HG03103 (cell line): ENCODE measurements at regions not wholly inside any gene's neighbourhood (a gene's known extent, or its start where the extent isn't known, plus 50 kb on each side); places are given as distances from the start of the nearest gene placed in this dataset.
"Not testable (repeated sequence)": the region's sequence is repeated elsewhere in the genome, so short reads cannot be mapped to it uniquely, and the experiment has no call there.

Source experiments
- ATAC-seq: cut with Tn5 transposase; IDR thresholded peaks from one replicate; pipeline ENCODE4 v1.9.1; 2021; ENCODE audit warnings: low read depth; ENCODE audit not compliant: unreplicated experiment

DNA sequence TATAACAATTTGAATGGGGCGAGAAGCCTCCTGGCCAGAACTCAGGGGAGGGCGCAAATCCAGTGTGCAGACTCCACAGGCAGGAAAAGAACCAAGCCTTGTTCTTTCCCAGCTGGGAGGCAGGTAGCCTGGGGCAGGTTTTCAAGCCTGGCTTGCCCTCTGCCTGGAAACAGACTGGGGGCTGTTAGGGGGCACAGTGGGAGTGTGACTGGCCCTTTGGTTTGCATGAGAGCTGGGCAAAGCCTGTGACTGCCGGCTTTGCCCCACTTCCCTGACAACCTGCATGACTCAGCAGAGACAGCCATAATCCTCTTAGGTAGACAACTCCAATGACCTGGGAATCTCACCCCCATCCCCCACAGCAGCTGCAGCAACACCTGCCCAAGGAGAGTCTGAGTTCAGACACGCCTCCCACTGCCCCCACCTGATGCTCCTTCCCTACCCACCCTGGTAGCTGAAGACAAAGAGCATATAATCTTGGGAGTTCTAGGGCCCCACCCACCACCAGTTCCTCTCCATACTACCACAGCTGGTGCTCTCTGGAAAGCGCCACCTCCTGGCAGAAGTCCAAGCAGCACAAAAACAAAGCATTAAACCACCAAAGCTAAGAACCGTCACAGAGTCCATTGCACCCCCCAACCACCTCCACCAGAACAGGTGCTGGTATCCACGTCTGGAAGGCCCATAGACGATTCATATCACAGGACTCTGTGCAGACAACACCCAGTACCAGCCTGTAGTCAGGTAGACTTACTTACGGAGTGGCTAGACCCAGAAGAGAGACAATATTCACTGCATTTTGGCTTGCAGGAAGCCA lies 402.5 kb downstream of the STK39 start:
- no peak for ATAC-seq

DNA sequence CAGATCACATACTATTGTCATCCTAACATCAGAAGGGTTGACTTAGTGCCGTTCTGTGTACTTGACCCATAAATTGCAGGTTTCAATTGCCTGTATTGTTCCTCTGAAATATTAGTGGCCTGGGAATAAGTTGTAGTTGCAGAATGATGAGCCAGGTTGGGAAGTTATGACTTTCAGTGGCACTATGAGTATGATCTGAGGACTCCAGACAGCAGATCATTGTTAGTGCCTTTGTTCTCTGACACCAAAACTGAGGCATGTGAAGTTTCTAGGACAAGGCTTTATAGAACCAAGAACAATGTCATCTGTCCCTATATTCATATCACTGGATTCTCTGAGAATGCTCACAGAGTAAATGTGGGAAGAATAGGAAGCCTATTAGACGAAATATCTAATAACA lies 403.7 kb downstream of the STK39 start:
- ATAC-seq: no peak

DNA sequence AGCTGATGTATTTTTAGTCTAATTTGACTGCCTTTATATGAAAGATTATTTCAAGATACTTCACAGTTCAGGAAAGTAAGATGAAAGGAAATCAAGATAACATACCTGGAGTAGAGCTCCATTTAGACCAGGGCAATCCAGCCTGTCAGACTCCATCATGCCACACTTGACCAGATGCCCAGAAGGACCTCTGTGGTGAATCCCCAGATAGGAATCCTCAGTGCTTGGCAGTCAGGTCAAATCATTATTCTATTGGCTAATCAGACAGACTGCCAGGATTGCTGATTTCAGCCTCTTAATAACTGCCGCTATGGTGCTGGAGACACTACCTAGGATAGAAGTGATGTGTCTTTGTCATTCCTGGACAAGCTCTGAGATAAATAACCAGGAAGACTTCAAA lies 404.2 kb downstream of the STK39 start:
- ATAC-seq: no peak

DNA sequence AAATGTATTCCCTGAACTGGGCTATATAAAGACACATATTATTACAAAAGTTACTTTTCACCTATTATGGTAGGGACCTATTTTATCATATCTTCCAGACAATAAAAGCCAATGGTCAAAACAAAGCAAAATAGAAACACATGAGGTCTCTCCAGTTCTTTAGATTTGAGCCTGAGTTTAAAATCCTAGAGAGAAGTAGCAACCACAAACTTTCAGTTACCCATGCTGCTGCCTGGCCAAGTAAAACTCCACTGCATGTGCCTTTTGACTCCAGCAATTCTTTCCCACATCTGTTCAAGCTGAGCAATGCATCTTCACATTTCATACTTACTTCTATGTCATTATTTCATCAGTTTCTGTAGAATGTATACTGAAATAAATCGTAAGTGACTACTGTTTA lies 405.3 kb downstream of the STK39 start:
- ATAC-seq: no peak

DNA sequence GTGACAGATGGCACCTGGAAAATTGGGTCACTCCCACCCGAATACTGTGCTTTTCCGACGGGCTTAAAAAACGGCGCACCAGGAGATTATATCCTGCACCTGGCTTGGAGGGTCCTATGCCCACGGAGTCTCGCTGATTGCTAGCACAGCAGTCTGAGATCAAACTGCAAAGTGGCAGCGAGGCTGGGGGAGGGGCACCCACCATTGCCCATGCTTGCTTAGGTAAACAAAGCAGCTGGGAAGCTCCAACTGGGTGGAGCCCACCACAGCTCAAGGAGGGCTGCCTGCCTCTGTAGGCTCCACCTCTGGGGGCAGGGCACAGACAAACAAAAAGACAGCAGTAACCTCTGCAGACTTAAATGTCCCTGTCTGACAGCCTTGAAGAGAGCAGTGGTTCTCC lies 412.1 kb downstream of the STK39 start:
- not testable (repeated sequence) for ATAC-seq

DNA sequence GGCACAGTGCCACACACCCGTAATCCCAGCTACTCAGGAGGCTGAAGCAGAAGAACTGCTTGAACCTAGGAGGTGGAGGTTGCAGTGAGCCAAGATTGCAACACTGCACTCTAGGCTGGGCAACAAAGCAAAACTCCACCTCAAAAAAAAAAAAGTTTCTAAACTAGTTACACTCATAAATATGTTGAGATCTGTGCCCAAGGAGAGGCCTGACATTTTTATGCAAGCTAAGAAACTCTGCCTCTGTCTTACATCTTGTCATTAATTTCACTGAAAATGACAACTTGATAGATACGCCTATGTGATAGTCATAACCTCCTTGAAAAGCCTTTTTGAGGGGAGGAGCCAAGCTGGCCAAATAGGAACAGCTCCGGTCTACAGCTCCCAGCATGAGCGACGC lies 412.7 kb downstream of the STK39 start:
- ATAC-seq: no peak

DNA sequence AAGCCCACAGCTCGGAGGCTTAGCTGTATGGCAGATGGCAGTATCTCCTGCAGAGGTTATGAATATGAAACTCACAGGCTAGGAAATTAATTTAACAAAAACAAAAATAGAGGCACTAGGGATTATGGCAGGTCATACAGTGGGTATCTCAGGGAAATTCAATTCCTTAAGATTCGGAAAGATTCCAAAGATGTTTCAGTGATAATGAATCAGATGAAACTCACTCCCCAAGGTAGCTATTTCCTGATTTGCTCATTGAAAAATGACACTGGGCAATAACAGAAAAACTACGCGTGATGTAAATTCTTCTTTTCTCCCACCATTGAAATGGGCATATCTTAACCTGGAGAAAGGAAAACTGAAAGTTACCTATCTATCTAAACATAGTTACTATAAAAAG lies 414.1 kb downstream of the STK39 start:
- no peak for ATAC-seq

DNA sequence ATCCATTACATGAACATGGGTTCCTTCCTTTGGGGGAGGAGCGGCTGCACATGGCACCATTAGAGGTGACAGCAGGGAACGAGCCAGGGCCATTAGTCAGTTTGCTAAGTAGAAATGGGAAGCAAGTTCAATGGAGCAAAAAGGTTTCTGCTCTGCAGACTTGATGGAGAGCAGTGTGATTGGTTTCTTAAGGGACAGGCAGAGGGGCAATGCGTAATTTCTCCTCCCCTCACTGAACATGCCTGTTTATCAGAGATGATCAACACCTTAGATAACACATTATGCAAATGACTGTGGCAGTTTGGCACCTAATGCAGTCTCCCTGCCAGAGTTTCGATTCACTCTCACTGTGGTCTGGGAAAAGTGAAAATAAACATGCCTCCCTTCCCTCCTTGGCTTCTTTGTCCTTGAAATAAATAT lies 414.5 kb downstream of the STK39 start:
- ATAC-seq: no peak

DNA sequence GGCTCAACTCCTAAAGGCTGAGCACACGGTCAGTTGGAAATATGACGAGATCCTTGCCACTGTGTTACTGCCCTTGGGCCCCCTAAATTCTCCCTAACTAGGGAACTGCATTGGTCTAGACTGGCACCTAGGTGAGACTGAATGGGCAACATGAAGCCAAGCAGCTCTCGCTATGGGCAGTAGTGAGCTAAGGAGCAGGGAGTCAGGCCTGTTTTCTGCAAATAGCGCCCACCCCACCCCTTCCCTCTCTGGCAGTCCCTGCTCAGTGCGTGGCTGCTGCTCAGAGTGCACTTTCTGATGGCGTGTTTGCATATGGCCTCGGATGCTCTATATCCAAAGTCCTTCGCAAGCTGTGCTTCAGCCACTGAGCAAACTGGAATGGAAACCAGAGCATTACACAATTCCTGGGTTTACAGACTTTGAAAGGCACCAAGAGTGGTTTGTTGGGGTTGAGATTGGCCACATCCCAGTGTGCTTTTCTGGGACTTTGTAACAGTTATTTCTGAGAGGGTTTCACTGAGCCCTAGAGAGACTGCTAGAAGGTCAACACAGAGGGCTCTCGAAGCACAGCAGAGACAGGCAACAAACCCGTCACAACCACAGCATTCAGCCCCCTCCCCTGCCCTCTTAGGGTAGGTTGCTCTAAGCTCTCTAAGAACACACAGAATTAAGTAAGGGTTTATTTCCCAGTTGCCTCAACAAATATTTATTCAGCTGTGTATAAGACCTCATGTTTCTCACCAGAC lies 419.9 kb downstream of the STK39 start:
- ATAC-seq: no peak

DNA sequence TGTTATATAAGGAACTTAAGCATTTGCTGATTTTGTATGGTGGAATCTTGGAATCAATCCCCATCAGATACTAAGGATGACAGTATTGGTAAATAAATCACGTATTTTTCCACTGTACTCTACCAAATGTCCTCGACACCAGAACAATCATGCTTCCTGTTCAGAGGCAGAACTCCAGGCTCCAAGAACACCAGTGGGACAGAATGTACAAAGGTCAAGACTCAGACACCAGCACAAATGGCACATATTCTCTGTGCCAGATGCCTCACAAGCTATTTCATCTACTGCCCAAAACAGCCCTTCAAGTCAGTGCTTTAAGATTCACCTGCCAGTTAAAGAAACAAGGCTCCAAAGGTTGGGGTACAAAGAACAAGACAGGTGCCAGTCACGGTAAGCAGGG lies 420.5 kb downstream of the STK39 start:
- ATAC-seq: no peak

DNA sequence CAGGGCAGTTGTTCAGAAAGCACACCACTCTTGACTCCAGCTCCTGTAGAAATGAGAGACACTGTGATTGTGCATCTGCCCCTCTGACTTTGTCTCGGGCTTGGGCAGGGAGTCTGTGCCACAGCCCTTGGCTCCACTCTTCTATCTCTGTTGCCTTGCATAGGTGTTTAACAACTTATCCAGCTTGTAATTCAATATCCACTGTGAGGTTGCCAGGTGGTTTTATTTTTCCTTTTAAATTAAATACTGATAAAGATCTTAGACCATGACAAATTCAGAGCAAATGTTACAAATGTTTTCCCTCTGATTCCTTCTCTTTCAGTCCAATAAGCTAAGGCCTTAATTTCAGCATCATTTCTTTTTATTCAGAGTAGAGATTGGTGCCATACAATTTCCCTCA lies 421.7 kb downstream of the STK39 start:
- ATAC-seq: no peak

DNA sequence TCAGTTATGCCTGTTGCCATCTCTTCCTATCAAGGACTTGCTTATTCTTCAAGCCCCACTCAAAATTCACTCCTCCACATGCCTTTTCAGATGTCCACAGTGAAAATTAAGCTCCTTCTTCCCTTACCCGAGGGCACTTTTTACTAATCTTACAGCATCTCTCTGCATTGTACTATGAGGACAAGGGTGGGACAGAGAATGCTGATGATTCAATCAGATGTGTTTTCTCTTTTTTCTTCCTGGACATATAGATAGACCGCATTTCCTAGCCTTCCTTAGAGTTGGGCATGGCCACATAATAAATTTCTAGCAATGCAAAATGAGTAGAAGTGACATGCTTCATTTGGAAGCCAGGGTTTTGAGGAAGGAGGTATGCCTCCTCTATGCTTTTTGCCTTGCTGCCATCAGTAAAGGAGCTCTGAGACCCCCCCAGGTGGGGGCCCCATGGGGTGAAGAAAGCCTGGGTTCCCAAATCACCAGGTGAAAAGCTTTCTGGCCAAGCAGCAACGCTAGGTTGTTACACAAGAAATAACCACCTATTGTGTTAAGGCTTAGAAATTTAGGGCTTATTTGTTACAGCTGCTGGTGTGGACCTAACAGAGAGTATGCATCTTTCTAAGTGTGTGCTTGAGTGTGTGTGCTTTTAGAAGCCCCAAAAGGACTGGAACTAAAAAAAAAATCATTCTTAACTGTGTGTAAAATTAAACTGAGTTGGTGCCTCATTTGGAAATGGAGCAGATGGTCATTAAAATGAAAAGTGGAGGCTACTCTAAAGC lies 424.5 kb downstream of the STK39 start:
- no peak for ATAC-seq

DNA sequence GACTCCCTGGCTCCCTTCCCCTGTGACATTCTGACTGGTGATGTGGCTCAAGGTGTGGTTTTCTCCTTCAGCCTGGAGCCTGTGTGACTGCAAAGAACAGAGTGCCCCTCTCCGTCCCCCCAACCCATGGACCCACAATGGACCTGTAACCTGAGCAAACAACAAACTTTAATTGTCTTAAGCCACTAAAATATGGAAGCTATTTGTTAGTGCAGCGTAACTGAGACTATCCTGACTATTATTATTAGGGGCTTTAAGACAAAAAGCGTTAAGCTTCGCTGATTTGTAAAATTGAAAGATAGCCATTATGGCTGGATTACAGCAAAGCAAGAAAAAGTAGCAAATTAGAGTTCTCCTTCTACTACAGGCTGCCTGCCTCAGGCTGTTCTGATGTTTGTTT lies 426.9 kb downstream of the STK39 start:
- no peak for ATAC-seq

DNA sequence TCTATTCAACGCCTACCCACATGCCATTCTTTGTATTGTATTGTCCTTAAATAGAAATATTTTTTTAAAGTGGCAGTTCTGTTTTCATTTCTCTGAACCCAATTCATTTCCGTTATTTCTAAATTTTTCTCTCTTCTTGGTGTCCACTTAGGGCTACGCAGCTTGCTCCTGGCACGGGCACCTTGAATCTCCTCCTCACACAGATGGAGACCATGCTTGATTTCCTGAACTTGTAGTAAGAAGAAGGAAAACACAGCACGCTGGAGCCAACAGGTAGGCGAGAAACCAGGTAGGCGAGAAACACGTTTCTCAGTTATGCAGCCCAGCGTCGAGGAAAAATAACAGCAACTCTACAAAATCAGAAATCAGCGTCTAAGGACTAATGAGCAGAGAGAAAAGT lies 428.9 kb downstream of the STK39 start:
- ATAC-seq: no peak

DNA sequence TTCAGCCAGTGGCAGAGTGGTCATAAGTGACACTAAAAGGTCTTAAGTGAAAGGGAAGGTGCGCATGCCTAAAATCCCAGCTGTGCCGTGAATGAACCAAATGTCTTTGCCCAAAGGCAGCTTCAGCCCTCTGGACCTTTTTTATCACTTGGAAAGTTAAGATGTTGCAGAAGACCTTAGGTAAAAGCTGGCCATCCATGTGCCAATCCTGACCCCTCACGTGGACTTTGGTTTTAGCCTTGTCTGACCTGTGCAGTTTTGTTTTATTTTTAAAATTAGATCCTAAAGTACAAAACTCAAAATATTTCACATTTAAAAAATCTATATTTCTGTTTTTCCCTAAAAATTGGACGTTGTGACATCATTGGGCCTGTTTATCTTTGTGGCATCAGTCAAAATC lies 429.5 kb downstream of the STK39 start:
- no peak for ATAC-seq

DNA sequence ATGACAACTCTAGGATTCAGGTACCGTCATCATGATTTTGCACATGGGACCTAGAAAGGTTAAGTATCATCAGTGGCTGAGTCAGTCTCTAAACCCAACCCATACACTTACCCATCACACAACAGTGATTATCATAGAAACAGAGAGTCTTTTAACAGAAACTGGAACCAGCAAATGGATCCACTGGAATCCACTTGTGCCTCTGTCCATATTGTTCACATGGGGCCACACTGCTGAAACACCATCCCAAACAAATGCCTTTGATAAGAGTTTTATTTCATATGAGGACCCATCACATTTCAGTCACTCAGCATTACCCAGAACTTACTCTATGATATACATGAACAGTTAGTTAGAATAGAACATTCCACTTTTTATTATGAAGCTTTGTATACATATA lies 430.0 kb downstream of the STK39 start:
- no peak for ATAC-seq

DNA sequence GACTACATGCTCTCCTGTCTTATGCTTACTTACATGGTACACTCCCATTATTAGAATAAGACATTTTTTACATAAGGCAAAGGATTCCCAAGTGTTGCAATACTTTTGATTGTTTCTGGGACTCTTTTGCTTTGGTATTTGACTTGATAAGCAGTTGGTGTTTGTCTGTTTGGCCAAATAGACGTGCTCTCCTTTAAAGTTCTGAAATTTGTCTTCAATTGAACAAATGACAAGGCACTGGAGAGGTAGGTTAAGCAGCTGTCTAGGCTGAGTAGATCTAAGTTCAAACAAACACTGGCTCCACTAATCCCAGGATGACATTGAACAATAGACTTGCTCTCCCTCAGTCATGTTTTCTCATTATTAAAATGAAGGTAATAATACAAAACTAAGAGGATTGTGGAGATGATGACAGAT lies 430.5 kb downstream of the STK39 start:
- no peak for ATAC-seq

DNA sequence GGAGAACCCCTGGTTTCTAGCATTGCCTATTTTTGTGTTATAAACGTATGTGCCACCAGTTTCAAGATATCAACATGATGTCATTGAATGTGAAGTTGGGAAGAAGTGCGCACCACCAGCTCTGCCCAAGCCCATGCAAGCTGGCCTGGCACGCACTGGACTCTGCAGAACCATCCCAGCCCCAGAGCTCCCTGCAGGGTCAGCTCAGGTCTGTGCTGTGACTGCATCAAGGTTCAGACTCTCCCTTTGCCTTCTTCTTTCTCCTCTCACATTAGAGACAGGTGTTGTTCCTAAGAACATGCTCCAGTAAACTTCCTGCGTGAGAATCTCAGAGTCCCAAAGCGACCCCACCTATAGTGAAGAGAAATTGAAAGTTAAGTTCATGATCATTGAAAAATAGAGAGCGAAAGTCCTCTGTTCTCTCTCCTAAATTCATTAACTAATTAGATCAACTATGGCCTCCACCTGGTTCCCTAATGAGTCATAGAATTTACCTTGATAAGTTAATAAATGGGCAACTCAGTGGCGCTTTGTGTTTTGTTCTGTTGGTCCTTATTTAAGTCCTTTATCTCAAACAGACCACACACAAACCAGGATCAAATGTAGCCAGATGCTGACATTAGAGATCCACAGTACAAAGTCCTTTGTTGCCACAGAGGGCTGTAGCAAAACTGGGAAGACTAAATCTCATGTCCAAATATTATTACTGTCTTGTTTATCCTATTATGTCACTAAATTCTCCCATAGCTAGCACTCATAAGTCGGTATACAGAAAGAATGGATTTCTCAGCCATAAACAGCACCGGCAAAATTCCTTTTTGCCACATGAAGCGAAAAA lies 432.3 kb downstream of the STK39 start:
- no peak for ATAC-seq

DNA sequence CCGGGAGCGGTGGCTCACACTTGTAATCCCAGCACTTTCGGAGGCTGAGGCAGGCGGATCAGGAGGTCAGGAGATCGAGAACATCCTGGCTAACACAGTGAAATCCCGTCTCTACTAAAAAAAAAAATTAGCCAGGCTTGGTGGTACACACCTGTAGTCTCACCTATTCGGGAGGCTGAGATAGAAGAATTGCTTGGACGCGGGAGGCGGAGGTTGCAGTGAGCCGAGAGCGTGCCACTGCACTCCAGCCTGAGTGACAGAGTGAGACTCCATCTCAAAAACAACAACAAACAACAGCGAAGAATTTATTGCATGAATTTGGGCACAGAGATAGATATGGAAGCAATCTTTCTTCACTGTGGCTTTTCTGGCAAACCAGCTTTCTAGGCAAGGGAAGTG lies 432.9 kb downstream of the STK39 start:
- not testable (repeated sequence) for ATAC-seq

DNA sequence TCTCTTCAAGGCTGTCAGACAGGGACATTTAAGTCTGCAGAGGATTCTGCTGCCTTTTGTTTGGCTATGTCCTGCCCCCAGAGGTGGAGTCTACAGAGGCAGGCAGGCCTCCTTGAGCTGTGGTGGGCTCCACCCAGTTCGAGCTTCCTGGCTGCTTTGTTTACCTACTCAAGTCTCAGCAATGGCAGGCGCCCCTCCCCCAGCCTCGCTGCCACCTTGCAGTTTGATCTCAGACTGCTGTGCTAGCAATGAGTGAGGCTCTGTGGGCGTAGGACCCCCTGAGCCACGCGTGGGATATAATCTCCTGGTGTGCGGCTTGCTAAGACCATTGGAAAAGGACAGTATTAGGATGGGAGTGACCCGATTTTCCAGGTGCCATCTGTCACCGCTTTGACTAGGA lies 437.6 kb downstream of the STK39 start:
- ATAC-seq: not testable (repeated sequence)
